ENCODE measurements at regions not wholly inside any gene's neighbourhood (a gene's known extent, or its start where the extent isn't known, plus 50 kb on each side); places are given as distances from the start of the nearest gene placed in this dataset.

- Histone ChIP-seq H4K20me1 (replicated peaks in 1 of 2; ENCODE audit: control insufficient read depth in 1 of 2, insufficient read depth in 2 of 2, low read length in 2 of 2) (no peaks in the 10 kb centered on the region), H3K4me2 (ENCODE audit: insufficient read depth in 1 of 2, low read depth in 2 of 2, low read length in 2 of 2) (no peak overlapping the region), H2BK12ac (ENCODE audit: low read depth, low read length) (no peak overlapping the region), H3K4me1 (replicated peaks in 1 of 4; ENCODE audit: control insufficient read depth in 3 of 4, insufficient read depth in 4 of 4, low read length in 3 of 4) (no peaks in the 10 kb centered on the region), H2BK5ac (ENCODE audit: low read depth, low read length) (no peak overlapping the region), H3K56ac (replicated peaks; ENCODE audit: insufficient read length, low read depth, low read length) (no peak overlapping the region), H3K18ac (ENCODE audit: extremely low read depth, low read length) (no peak overlapping the region), H2AFZ (ENCODE audit: low read length) (no peak overlapping the region), H3K23me2 (ENCODE audit: low read depth, low read length) (no peaks in the 10 kb centered on the region), H3K27me3 (replicated peaks in 1 of 4; ENCODE audit: control insufficient read depth in 3 of 4, extremely low read depth in 1 of 4, insufficient read depth in 3 of 4, low read length in 3 of 4) (no peaks in the 10 kb centered on the region), H3K23ac (ENCODE audit: insufficient read length) (no peak overlapping the region), H3K79me2 (ENCODE audit: control insufficient read depth in 1 of 2, insufficient read depth in 2 of 2, low read length in 2 of 2) (no peaks in the 10 kb centered on the region), H4K91ac (replicated peaks; ENCODE audit: insufficient read length, low read length) (no peak overlapping the region), H3K79me1 (ENCODE audit: low read depth, low read length) (no peaks in the 10 kb centered on the region), H2BK120ac (replicated peaks; ENCODE audit: low read depth, low read length) (no peak overlapping the region), H3K9ac (replicated peaks in 1 of 4; ENCODE audit: extremely low read depth in 1 of 4, low read depth in 3 of 4, low read length in 3 of 4) (no peak overlapping the region), H3K36me3 (ENCODE audit: control insufficient read depth in 2 of 4, insufficient read depth in 4 of 4, low read length in 3 of 4) (no peaks in the 10 kb centered on the region), H2AK5ac (ENCODE audit: low read depth, low read length) (no peak overlapping the region), H3K27ac (ENCODE audit: low read depth, low read length) (no peak overlapping the region), H2BK15ac (ENCODE audit: low read length) (no peak overlapping the region), H3K4ac (replicated peaks; ENCODE audit: insufficient read length, low read depth, low read length) (no peak overlapping the region), H3K4me3 (ENCODE audit: extremely low read depth in 1 of 4, insufficient read depth in 2 of 4, low read depth in 3 of 4, low read length in 4 of 4) (no peak overlapping the region), H3K14ac (ENCODE audit: insufficient read length) (no peak overlapping the region), H4K8ac (ENCODE audit: extremely low read depth, insufficient read depth, low read length) (no peak overlapping the region), H4K5ac (ENCODE audit: insufficient read length, low read depth, low read length) (no peak overlapping the region), H3K9me3 (ENCODE audit: insufficient read depth in 2 of 2, low read depth in 1 of 2, low read length in 1 of 2) (no peaks in the 10 kb centered on the region), H2BK20ac (ENCODE audit: low read length) (no peak overlapping the region)
- FAIRE-seq (no peak), DNase-seq (ENCODE audit: low read depth in 1 of 2, low spot score in 2 of 2) (no peak)
- ChIA-PET POLR2A (ENCODE audit: partially characterized antibody) (no interaction called here), CTCF (ENCODE audit: partially characterized antibody) (interaction anchor here (1.5 kb wide), 1 partner anchor 34 kb away, joined by 4 read pairs; no protein-coding TSS in a partner anchor)
- 92% methylated on average over 1 of the region's 1 CpG; no CpG with 5 or more reads in 1 of the 2 experiments for WGBS, 2 experiments (ENCODE audit: extremely low coverage in 1 of 2, insufficient coverage in 1 of 2, insufficient read length in 1 of 2, insufficient replicate concordance in 2 of 2, low coverage in 1 of 2, low lambda C conversion rate in 2 of 2, missing lambda C conversion rate in 1 of 2)
- TF ChIP-seq USF2 (IDR thresholded peaks at IDR 0.05; ENCODE audit: low read length), result no peak
These were observed 232.1 kb downstream of the NECTIN3 start for GRCh38 chr3:111303760-111304159.

All from H1 (cell line).